ENCODE measurements at regions not wholly inside any gene's neighbourhood (a gene's known extent, or its start where the extent isn't known, plus 50 kb on each side); places are given as distances from the start of the nearest gene placed in this dataset.

DNA sequence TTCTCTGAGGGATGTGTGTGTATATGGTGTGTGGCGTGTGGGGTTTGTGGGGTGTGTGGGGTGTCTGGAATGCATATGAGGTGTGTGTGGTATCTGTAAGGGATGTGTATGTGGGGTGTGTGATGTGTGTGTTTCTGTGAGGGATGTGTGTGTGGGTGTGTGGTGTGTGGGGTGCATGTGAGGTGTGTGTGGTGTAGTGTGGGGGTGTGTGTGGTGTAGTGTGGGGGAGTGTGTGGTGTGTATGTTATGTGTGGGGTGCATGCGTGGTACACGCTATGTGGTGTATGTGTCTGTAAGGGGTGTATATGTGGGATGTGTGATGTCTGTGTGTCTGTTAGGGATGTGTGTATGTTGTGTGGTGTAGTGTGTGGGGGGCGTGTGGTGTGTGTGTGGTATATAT lies 300.0 kb downstream of the FGF9 start:
- DNase-seq, result no peak

DNA sequence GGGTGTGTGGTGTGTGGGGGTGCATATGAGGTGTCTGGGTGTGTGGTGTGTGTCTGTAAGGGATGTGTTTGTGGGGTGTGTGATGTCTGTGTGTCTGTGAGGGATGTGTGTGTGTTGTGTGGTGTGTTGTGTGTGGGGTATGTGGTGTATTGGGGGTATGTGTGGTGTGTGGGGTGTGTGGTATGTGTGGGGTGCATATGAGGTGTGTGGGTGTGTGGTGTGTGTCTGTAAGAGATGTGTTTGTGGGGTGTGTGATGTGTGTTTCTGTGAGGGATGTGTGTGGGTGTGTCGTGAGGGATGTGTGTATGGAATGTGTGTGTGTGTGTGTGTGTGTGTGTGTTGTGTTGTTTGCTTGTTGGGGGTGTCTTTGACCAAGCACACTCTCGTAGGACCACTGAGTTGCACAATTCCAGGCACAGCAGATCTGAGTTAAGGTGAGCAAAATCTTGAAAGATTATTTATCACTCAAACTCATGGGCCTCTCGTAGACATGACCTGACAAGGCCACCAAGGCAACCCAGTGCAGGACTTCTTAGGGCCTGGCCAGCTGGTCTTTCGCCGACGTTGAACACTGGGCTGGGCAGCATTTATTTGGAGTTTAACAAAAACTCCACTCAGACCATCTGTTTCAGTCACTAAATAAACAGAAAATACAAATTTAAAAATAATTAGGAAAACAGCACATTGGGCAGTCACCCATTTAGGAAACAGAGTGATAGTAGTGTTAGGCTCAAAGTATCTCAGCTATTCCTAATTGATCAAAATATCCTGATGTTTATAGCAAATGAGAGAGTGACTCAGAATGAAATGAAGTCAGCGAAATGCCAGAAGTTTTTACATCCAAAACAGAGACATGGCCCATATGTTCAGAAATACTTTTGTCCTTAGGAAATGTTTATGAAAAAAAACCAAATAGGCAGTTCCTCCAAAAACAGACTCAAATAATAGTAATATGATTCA lies 301.1 kb downstream of the FGF9 start:
- DNase-seq, result no peak

DNA sequence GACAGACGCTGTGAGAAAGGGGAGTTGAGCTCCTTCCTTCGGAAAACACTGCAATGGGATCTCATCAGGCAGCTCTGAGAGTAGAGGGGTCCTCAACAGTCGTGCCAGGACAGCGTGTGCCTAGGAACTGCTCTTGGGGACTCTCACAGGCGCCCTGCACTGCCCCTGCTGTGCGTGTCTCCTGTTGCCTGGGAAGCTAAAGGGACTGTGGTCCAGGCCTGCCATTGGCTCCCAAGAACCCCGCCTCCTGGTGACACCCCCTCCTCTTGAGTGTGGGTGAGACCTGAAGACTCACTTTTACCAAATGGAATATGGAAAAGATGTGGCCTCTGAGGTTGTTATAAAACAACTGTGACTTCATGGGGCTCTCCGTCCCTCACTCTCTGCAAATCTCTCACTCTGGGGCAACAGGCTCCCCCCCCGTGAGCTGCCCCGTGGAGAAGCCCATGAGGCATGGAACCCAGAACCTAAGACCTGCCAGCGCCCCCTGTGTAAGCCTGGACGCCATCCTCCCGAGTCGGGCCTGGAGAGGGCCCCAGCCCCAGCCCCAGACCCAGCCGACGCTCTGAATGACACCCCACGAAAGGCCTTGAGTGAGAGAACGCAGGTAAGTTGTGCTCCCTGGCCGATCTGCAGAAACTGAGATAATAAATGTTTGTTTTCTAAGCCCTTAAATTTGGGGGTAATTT lies 302.7 kb downstream of the FGF9 start:
- DNase-seq, result no peak

DNA sequence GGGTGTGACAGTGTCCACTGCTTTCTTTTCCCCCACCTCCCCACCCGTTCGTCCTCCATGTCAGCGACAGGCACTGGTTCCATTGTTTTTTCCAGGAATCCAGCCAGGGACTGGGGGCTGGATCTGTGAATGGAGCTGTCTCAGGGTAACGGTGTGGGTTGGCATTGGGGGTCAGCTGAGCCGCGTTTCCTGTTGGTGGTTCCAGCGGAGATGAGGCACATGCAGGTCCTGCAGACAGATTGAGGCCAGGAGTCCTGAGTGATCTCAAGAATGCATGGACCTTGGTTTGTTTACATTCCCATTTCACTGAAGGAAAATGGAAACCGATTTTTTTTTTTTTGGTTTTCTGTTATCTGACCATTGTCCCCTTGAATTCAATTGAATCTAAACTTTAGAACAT lies 303.9 kb downstream of the FGF9 start:
- DNase-seq, result no peak

DNA sequence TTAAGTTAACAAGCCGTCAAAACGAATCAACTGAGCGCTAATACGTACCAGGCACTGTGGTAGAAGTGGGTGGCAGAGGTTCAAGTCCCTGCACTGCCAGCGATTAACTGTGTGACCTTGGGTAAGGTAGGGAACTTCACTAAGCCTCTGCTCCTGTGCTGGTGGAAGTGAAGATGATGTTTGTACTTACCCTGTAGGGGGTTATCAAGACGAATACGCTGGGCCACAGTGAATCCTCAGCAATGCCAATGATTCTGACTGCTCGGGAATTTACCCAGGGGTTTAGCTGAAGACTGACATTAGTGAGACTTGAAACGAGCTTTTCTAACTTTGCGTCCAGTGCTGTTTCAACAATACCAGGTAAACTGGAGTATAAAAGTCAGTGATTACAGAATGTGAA lies 305.3 kb downstream of the FGF9 start:
- DNase-seq, result no peak

DNA sequence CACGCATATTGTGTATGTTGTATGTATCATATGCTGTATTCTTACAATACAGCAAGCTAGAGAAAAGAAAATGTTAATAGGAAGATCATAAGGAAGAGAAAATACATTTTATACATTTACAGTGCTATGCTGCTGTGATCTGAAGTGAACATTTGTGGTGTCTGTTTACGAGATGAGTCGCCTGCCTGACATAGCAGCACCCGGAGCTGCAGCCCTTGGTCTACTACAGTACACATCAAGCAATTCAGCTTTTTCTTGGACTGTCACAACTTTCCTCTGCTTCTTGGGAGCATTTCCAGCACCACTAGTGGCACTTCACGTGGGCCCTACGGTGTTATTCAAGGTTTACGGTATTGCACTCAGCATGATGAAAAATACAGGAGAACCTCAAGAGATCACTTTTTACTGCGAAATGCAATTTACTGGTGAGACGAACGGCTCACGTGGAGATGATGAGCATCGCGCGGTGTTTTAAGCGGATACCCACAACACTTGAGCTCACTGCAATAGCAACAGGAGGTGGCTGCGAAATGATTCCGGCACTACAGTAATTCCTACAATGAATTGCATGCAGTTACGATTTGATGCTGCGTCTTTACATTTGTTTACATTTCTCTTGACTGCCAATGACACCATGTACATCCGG lies 308.4 kb downstream of the FGF9 start:
- peak in 1 of 2 experiments; percentile 26 for DNase-seq

DNA sequence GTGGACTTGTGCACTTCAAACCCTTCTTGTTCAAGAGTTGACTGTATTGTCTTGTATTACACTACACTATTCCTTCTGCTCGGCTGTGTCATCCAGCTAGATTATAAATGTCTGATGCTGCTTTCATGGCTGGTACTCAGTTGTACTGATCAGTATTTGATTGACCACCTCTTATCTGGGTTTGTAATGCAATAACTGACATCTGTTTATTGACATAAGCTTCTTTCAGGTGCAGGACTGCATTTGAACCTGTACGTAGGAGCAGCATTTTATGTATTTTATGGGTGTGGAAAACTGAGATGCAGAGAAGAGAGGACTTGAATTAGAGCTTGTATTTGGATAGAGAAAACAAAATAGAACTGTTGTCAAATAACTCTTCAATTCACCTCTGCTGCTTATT lies 309.2 kb downstream of the FGF9 start:
- DNase-seq, result no peak

DNA sequence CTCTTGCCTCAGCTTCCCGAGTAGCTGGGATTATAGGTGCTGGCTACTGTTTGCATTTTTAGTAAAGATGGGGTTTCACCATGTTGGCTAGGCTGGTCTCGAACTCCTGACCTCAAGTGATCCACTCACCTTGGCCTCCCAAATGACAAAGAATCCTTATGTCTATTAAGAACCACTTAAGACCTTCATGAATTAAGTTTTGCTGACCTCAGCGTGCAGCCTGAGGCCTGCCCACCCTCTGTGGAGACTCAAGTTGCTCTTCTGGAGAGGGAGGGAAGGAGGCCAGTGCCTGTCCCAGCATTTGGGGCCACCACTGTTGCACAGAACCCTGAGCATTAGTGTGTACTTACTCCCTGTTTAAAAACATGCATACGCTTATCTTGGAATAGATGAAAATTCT lies 313.3 kb downstream of the FGF9 start:
- DNase-seq, result no peak

DNA sequence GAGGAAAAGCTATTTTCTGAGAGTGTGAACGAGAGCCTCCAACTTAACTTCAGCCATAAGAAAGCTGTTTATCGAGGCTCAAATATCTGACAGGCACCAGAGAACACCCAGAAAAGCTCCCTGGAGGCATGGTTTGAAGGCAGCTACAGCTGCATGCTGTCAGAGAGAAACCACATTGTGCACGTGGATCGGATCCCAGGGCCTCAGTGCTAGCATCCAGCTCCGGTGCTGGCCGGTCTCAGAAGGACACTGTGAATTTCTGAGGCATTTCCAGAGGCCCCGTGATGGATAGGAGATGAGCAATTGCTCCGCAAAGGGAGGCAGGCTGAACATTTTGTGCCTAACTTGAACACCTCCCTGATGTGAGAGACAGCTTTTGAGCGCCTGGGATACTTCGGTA lies 315.7 kb downstream of the FGF9 start:
- DNase-seq, result no peak

DNA sequence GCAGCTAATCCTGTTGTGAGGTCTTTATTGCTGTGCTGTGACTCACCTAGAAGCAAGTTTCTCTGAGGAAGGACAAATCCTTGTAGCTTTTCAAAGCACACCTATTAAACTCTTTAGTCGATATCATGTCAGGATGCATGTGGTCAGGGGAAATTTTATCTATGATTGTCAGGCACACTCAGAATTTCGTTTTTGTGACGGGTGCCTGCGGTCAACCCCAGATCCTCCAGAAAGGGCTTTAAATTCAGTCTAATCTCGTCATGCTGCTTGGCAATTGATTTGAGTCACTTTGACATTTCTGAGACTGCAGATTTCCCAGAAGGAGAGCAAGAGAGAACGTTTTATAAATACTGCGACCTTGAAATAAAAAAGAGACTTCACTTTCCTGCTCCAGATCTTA lies 316.9 kb downstream of the FGF9 start:
- DNase-seq, result no peak

DNA sequence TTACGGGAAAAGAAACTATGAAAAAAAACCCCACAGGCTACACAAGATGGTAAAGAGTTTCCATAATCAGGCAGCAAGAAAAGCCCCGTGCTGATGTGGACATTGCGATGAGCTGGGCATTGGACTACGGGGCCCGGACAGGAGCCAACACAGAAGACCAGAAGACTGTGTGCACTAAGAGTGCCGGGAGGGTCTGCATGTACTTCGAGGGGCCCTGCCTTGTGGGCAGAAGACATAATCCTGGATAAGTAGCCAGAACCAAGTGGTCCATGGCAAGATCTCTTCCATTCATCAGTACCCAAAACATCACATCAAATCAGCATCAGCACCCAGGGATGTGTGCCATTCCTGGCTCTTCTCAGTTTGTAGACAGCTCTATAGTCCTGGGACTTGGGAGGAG lies 317.8 kb downstream of the FGF9 start:
- DNase-seq, result no peak

DNA sequence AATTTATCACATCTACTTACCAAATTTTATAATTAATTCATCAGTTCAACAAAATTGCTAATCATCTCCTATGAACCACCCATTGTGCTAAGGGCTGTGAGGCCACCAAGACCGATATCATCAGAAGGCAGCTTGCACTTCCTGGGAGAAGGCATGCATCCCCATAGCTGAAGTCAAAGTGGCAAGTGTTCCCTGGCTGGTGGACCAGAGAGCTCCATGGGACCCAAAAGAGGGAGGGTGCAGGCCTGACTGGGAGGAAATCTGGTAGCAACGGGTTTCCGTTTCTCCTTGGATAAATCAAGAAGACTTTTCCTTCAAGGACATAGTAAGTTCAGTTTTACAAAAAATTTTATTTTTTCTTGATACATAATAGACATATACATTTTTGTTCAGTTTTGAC lies 325.2 kb downstream of the FGF9 start:
- DNase-seq, result no peak

DNA sequence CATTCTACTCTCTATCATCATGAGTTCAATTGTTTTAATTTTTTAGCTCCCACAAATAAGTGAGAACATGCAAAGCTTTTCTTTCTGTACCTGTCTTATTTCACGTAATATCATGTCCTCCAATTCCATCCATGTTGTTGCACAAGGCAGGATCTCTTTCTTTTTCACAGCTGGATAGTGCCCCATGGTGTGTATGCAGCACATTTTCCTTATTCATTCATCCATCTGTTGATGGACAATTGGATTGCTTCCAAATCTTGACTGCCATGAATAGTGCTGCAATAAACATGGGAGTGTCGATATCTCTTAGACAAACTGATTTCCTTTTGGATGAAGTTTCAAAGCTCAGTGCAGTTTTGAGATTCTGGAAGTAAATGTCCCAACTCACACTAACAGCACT lies 326.9 kb downstream of the FGF9 start:
- DNase-seq, result no peak

DNA sequence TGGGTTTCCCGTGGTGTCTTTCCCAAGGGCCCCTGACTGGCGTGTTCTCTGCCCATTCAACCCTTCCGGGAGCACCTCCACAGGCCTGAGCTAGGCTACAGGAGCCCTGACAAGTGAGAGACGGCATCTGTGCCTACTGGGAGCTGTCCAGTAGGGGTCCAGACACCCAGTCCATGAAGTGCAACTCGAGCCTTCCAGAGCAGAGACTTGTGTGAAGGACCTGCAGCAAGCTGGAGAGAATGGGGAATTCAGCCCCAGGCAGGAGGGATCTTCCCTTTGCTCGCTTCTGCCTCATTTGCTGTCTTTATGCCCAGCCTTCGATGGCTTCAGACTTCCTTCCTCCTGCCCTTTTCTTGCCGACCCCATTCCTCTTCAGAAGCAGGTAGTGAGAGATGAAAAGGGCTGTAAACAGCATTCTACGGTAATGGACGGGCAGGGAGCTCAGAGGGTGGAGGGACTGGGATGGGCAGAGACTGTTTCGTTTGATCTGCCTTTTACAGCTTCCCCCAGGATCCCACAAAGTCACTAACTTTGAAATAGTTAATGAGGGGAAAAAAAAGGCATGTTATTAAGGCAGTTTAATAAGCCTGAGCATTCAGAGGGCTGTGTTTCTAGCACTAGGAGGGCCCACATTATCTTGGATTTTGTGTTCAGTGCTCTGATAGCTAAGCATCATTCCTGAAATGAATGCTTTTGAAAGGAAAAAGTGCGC lies 327.6 kb downstream of the FGF9 start:
- no peak for DNase-seq

DNA sequence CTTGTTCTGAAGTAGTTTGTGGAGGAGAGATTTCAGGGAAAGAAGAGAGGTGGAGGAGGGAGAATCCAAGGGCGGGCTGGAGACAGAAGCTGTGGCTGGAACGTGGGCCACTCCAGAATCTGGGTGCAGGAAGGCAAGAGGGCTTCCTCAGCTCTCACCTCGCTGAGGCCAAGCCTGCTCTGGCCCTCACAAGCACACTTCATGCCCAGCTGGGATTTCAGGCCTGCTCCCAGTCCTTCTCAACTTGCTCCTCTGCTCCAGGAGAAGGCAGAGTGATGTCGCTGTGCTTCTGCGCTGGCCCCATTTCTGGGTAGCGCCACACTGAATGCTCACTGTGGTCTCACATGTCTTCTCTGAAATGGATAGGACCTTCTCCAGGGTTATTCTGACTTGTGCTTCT lies 328.8 kb downstream of the FGF9 start:
- no peak for DNase-seq

DNA sequence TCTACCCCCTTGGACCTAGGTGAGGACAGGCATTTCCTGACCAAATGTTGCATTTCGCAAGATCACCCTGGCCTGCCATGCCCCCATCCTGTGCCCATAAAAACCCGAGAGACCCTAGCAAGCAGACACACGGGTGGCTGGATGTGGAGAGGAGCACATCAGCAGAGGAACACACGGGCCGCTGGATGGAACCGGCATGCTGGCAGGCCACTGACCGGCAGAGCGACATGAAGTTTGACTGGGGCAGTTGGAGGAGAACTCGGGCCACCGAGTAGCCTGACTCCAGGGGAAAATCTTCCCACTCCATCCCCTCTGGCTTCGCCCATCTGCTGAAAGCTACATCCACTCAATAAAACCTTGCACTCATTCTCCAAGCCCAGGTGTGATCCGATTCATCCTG lies 329.3 kb downstream of the FGF9 start:
- DNase-seq, result no peak

DNA sequence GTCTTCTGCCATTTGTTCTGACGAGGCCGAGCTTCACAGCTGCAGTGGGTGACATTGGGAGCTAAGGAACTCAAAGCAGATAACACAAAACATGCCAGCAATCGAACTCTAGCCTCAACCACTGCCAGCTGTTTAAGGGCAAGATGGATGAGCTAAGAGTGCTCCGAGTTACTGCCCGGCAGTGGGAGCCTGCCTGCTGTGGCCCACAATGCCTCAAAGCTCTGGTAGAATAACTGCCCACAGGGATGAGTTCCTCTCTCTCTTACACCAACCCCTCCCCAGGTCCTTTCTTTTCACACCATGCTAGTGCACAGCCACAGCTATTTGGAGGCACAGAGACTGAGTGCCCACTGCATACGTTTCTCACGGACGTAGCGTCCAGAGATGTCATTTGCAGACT lies 330.5 kb downstream of the FGF9 start:
- DNase-seq, result no peak

DNA sequence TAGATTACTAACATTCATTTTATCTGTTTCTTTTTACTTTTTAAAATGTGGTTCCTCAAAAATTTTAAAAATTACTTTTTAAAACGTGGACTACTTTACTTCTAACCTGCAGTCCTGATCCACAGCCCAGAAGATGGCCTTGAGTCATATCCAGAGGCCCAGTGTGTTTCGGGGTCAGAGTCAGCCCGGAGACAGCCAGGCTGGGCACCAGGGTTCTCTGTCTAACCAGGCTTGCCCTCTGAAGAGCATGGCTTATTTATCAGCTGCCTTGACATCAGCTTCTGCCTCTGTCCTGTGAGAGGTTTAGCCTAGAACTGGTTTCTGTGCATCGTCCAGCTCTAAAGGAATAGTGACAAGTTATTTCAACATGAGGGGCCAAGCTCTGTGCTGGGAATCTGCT lies 332.0 kb downstream of the FGF9 start:
- no peak for DNase-seq

DNA sequence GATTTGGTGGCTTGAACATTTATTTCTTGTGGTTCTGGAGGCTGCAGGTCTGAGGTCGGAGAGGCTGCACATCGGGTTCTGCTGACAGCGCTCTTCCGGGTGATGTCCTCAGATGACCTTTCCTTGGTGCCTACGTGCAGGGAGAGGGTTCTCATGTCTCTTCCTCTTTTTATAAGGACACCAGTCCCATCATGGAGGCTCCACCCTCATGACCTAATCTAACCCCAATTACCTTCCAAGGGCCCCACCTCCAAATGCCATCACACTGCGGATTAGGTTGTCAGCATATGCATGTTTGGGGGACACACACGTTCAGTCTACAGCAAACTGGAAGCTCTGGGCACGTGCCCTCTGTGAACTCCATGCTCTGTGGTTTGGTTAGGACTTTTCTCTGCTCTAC lies 338.6 kb downstream of the FGF9 start:
- no peak for DNase-seq

DNA sequence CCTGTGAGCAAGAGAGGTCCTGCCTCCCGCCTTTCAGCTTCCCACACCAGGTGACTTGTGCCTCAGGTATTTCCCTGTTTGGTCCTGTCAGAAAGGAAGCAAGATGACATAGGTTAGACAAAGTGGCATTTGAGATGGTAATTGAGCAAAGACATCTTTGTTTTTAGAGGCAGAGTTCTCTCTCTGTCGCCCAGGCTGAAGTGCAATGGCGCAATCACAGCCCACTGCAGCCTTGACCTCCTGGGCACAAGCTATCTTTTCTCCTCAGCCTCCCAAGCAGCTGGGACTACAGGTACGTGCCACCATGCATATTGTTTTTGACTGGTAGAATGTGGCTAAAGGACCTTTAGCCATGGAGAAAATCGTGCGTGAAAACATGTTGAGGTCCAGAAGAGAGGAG lies 339.1 kb downstream of the FGF9 start:
- DNase-seq, result no peak

DNA sequence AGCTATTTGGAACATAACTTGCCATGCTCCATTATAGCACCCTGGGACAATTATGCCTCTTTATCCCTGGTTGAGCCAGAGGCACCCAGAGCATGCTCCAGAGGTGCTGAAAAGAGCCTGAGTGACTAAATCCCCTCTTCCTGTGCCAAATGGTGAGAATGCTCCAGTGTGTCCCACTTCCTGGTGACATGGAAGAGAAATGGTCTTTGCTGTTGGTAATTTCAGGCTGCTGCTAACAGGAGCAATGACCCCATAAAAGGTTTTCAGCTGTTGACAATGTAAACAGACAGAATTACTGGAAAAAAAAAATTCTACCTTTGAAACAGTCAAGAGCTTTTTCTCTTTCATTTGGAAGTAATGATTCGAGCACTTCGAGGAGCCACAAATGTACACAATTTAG lies 341.8 kb downstream of the FGF9 start:
- DNase-seq, result no peak

DNA sequence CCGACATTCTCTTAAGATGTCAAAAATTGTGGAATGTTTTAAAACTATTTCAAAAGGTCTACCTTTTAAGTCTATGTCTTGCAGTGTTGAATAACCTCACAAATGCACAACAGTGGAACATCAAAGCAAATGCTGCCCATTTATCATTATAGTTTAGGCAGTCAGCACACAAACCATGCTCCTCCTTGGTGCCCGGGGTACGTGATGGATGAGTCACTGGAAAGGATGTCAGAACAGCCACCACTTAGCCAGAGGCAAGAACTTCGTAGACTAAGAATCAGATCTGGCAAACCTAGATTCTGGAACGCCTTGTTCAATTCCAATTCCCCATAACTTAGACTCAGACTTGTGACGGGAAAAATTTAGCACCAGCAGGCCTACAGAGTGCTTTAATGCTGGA lies 343.6 kb downstream of the FGF9 start:
- DNase-seq, result no peak

DNA sequence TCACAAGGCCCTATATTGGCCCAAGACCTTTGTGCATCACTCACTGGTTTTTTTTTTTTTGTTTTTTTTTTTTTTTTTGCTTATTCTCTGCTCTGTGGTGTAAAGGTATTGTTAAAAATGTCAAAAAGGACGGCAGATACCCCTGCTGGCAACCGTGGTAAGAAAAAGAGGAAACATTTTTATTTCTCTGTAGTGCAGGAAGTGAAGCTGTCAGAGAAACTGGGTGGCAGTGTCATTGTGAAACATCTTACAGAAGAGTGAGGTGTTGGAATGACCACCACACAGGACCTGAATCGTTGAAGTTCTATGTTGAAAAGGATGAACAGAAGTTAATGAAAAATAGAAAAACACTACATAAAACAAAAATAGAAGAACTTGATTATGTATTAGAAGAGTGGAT lies 346.4 kb downstream of the FGF9 start:
- no peak for DNase-seq
